ENCODE measurements at regions not wholly inside any gene's neighbourhood (a gene's known extent, or its start where the extent isn't known, plus 50 kb on each side); places are given as distances from the start of the nearest gene placed in this dataset.

DNA sequence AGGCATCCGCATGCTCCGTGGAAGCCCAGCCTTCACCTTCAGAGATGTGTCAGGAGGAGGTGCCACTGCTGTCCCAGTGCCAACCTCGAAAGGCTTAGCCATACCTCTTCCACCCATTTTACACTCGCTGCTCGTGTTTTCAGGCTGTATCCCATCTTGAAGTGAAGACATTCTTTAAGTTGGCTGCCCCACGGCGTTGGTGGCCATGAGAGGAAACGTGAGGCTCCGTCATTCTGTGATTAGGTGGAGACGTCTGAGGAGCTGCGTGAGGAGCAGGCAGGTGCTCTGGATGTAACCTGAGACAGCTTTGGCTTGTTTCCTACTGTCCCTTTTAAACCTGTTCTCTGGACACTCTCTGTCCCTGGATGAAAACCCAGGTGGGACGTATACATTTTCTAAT, 159.9 kb upstream of the RNF32 start:
- DNase-seq (ENCODE audit: low read depth in 2 of 2): no peak

DNA sequence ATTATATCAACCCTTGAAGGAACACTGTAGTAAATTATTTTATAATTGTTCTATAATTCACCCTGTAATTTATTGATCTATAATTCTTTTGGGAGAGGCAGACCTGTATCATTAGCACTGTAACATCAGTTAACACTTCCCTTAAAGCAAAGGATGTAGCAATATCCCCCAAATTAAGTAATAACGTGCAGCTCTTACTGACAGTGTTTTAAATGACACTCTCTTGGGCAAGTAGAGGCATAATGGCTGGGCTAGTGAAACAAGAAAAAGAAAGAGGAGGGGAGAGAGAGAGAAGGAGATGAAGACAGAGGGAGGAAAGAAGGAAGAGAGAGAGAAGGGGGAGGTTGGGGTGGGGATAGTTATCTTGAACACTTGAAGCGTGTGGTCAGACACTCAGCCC, 161.0 kb upstream of the RNF32 start:
- no peak for DNase-seq (ENCODE audit: low read depth in 2 of 2)

DNA sequence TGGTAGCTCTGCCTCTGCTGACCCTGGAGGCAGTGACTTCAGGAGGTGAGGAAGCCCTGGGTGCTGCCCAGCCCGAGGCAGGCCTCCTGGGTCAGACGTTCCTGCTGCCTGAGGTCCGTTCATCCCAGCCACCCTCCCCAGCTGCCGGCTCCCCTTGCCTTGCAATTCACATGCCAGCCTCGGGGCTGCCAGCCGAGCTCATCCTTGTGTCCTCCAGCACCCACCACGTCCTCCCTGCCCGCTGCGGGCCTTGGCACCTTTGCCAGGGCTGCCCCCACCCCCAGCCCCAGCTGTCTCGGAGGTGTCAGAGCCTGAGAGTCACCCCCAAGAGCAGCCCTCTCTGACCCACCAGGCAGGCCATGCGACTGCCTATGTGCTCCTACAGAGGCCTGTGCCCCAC, 162.1 kb upstream of the RNF32 start:
- no peak for DNase-seq (ENCODE audit: low read depth in 2 of 2)

DNA sequence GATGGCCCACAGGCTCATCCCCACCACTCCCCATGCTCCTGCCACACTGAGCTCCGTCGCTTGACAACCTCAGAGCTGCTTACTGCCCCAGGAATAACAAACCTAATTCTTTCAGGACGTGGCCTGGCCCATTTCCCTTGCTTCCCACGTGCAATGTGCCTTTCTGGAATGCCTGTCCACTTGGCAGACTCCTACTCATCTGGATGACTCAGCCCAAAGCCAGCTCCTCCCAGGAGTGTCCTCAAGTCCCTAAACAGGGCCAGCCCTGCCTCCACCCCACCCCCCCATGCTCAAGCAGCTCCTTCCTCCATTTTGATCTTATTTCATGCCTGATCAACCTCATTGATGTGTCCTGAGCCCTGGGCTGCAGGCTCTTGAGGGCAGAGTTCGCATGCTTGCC, 164.9 kb upstream of the RNF32 start:
- DNase-seq (ENCODE audit: low read depth in 2 of 2): no peak

DNA sequence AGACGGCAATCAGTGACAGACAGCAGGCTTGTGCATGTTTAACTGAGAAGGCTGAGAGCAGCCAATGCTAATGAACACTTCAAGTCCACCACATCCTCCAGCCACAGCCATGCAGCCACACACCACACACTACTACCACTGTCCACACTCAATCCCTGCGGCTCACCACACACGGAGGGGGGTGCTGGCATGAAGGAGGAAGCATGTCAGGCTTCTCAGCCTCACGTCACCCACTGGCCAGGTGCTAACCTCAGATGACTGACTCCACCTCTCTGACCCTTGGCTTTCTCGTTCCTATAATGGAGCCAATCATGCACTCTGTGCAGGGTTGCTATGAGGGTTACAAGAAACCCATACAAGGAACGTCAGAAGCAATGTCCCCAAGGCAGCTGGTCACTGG, 165.4 kb upstream of the RNF32 start:
- no peak for DNase-seq (ENCODE audit: low read depth in 2 of 2)

DNA sequence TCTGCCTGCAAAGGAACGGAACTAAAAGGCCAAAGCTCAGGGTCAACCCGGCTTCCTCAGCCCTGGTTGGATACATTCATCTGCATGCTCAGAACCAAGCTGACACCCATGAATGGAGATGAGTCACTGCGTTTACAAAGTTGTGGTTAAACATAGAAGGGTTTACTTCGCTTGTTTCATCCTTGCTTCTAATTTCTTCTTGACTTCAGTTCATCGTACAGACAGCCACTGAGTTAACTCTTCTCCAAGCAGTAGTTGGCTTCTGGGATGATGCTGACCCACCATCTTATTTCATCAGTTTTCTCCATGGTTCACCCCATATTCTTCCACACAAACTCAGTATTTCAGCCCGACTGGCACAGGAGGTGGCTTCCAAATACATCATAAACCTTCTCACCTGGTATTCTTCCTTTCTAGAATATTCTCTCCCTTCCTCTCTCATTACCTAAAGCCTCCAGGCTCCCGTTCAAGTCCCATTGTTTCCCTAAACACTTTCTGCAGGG, 166.3 kb upstream of the RNF32 start:
- no peak for DNase-seq (ENCODE audit: low read depth in 2 of 2)

DNA sequence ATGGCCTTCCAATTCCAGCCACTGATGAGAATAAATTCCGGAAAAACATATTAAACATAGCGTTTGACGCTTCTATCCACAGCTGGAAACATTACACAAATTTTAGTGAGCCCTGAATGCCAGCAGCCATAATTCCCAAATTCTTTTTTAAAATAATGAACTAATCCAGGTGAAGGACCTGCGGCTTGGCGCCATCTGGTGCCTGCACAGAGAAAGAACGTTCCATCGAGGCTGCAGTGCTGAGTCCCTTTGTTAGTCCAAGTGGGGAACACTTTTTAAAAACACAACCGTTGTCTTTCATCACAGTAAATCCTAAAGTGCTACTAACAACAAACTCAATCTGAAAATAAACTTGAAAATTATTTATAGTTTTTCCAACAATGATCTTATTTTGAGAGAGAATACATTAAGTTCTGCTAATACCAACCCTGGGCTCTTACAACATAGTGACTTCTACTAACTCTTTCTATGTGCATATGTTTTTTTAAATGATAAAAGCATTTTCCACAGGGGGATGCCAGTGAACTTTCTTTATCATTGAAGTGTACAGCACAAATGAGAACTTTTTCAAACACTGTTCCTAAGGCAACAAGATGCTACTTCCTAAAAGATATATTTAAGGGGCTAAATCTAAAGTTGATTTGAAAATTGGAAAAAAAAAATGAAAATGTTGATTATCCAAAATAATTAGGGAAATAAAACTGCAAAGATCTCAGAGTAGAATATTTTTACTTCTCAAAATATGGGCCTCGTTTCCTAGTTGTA, 166.9 kb upstream of the RNF32 start:
- DNase-seq (ENCODE audit: low read depth in 2 of 2): no peak

DNA sequence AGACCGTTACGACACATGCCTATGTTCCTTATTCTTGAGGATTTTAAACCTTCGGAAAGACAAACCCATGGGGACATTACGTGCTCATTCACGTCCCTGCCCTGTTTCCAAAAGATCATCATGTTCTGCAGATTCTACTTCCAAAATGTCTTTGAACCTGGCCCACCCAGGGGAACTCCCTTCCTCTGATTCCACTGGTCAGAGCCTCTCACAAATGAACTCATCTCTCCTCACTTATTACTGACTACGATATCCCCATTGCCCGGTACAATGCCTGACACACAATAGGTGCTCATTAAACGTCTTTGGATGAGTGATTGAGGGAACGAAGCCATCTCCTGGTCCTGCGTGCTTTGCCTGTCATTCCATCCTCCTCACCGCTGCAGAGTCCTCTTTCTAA, 168.3 kb upstream of the RNF32 start:
- no peak for DNase-seq (ENCODE audit: low read depth in 2 of 2)

DNA sequence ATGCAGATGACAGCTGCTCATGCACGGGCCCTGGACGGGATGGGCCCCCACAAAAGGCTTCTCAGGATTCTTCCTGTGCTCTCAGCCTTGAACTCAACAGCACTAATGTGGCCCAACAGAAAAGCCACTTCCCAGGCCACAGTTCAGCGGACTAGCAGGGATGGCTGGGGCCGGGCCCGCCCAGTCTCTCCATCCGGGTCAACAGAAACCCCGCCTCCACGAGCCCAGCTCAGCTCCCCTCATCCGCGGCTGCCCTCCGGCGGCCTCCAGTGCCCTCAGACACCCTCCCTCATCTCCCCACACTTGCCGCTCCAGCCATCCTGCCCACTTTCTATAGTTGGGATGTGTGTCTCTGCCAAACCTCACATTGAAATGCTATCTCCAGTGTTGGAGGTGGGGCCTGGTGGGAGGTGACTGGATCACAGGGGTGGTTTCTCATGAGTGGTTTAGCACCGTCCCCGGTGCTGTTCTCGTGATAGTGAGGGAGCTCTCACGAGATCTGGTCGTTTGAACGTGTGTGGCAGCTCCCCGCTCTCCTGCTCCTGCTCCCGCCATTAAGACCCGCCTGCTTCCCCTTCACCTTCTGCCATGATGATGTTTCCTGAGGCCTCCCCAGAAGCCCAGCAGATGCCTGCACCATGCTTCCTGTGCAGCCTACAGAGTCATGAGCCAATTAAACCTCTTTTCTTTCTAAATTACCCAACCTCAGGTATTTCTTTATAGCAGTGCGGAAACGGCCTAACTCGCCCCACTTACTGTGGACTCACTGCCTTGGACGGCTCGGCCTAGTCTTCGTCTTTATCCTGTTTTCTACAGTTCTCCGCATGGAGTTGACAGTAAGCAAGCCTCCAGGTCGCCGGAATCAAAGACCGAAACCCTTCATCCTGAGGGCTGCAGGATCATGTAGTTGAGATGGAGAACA, 169.9 kb upstream of the RNF32 start:
- DNase-seq (ENCODE audit: low read depth in 2 of 2): no peak

DNA sequence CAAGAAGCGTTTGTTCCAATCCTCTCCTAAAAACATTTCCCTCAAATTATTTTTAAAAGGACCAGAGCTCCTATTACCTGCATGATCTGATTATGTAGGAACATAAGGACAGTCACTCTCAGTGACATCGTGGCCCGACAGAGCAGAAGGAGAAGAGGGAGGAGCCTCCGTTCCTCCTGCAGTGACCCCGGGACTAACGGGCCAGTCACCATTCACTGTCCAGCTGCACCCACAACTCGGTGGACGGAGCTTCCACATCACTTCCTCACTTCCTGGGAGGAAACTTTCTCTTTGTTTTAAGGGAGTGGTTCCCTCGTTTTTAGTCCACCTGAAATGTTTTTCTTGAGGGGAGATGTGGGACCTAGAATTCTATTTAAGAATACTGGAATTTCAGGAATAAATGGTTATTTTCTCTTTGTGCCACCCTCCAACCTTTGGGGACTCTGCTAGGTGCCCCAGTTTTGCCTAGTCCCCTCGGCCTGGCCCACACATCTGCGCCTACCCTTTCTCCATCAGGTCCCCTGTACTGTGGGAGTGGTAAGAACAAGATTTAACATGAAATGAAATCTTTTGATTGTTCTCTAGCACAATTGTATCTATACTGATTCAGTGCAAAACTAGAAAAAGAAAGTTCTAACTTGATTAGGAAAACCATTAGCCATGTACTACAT, 173.5 kb upstream of the RNF32 start:
- no peak for DNase-seq (ENCODE audit: low read depth in 2 of 2)

DNA sequence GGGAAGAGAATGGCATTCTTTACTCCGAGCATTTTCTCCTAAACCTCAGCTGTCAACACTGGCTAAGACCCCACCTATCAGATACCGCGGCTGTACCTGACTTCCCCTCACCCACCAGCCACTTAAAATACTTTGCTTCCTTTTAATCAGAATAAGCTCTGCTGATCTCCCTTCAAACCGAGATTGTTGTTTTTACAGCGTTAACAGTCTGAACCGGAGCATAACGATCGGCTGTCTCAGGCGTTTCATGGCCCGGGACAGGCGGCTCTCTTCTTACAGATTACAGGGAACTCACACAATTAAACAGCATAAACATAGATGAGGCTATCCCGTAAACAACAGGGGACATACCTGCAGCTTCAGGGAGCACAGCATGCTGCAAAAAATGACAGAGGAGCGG, 174.3 kb upstream of the RNF32 start:
- no peak for DNase-seq (ENCODE audit: low read depth in 2 of 2)

DNA sequence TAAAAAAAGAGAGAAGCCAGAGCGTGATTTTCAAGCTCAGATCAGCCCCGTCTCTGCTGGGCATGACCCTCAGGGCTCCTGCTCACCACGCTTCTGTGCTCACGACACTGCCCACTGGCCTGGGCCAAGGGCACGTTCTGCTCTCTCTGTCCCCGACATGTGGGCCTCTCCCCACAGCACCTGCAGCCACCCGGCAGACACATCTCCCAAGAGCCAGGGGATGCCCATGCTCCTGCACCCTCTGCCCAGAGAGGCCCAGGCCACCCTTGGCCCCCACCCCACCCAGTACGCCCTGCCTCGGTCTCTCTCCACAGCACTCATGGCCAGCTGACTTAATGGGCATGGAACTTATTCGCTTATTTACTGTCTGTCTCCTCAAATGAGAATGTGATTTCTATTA, 175.4 kb upstream of the RNF32 start:
- DNase-seq (ENCODE audit: low read depth in 2 of 2): no peak

DNA sequence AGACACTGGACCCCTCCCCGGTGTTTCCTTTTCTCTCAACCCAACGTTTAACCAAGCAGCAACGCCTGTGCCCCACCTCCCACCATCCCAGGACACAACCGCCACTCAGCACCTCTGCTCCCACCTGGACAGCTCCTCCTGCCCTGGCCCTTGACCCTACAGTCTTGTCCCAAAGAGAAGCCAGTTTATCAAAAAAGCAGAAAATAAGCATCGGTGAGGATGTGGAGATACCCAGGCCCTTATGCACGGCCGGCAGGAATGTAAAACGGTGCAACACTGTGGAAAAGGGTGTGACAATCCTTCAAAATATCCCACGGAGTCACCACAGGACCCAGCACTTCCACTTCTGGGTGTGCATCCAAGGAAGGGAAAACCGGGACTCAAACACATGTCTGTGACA, 176.2 kb upstream of the RNF32 start:
- no peak for DNase-seq (ENCODE audit: low read depth in 2 of 2)

DNA sequence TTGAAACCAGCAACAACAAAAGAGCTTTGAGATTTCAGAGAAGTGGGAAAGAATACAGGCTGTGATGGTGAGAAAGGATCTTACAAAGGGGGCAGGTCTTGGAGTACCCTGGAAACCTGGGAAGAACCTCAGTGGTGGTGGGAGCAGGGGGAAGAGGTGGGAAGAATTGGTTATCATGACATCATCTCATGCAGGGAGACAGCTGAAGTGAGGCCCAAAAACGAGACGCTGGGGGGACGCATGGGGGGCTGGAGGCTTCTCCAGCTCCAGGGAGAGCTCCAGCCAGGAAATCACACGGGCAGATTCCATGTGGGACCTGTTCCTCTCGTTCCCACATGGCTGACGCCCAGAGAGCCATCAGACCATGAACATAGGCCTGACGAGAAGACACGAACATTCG, 177.3 kb upstream of the RNF32 start:
- no peak for DNase-seq (ENCODE audit: low read depth in 2 of 2)

DNA sequence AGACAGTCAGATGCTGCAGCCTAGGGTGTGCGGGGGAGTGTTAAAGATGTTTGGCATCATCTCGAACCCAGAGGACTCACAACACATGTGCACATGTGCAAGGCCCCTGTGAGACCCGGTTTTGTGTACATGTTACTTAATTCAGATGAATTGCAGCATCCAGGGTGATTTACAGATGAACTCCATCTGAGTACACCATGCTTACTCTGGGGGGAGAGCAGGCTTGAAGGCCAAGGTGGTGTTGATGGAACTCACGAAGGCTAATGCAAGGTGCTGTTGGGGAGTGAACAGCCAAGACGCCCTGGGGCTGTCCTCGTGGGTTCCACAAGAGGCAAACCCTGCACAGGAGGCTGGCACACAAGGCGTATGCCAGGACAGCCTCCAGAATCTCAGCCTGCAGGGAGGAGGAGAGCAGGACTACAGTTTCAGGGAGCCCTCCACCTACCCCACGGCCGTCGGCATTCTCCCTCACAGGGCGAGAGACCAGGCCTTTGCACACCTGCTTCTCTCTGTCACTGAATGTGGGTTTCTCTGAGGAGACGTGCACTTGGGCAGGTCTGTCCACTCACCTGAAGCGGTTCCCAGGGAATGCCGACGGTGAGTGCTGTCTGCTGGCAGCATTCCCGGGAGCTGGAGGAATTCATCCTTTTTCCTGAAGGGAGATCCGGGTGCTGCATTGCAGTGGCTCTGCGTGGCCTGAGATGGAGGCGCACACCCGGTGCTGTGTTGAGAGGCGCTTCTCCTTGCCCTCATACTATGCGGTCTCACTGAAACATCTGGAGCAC, 178.5 kb upstream of the RNF32 start:
- DNase-seq (ENCODE audit: low read depth in 2 of 2): no peak

DNA sequence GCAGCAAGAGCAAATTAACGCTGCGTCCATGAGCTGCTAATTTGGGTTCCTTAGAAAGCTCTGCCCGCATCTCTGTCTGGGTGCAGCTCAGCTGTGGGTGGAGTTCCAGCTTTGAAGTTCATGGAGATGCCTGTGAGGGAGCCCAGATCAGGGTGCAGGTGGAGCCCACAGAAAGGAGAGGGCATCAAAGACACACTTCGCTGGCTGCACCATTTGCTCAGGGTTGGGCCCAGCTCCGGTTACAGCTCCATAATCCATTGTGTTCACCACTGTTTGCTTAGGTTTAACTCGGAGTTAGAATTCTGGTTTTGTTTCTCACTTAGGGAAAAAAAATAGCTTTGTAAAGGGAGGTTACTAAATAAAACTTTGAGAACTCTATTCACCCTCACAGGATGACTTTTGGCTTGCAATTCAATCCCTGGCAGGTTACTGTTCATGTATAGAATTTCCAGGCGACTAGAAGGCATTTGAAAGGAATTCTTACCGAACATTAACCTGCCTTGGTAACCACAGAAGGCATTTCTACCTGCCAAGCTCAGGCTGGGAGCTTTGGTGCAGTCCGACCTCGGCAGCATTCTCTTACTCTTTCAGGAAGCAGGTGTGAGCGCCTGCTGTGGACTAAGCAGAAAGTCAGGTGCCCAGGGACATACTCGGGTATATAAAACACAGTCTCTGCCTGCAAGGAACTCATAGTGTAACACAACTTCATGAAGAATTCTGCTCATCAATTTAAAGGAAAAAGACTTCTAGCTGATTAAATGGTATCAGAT, 179.5 kb upstream of the RNF32 start:
- DNase-seq (ENCODE audit: low read depth in 2 of 2): no peak

DNA sequence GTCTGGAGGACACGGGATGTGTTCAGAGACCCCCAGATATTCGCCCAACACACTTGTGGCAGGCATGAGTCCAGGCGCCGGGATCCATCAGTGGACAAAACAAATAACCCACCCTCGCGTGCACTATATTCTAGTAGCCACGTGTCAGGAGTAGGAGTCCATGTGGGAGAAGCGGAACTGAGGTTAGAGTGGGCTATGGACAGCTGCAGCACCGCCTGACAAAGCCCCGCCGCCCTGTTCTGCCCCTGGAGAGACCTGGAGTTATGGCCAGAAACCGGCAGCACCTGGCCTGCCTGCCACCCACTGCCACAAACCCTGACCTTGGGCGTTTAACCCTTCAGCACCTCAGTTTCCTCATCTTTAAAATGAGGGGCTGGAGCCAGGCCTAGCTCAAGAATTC, 181.0 kb upstream of the RNF32 start:
- no peak for DNase-seq (ENCODE audit: low read depth in 2 of 2)

DNA sequence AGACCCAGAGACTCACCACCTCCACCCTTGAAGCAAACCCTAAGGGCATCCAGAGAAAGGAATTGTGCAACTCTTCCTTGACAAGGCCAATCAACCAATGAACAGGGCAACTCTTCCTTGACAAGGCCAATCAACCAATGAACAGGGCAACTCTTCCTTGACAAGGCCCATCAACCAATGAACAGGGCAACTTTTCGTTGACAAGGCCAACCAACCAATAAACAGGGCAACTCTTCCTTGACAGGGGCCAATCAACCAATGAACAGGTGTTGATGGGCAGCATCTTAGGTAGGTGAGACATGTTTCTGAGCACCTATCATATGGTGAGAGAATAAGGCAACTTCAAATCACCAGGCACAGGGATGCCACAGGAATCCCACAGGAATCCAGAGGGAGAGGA, 181.5 kb upstream of the RNF32 start:
- DNase-seq (ENCODE audit: low read depth in 2 of 2): no peak

DNA sequence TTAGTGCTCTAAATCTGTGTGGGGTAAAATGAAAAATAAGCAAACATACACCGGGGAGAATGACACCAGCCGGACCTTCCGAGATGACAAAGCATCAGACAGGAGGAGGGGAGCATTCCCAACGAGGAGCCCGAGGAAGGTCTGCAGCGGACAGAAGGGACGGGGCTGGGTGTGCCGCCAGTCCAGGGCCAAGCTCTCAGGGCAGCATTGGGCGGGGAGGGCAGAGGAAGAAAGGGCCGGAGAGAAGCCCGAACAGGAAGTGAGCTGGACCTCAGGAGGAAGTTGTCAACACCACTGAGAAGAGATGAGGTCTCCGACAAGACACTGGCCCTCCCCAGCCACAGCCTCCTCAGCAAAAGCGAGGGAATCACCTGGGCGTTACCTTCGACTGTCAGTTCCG, 182.6 kb upstream of the RNF32 start:
- no peak for DNase-seq (ENCODE audit: low read depth in 2 of 2)

DNA sequence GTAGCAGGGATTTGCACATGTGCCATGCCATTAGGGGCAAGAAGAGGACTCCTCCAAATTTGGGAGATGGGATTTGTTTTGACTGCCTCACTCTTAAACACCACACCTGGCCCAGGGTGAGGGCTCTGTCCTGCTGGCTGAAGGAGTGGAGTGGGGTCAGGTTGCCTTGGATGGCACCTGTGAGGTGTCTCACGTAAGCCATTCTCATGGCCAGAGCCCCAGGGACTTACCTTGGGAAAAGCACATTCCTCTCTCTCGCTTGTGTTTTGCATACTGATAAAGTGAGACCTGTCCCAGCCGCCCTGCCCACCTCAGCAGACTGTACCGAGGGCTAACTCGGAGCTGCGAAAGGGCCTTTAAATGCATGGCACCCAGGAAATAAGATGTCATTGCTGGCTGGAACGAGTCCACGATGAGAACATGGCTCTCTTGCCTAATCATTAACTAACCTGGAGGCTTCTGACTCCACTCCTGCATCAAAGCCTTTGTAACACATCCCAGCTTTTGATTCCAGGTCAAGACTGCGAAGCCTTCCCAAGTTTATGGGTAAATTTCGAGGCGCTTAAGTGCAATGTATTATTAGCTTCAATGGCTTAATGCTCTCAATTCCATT, 184.0 kb upstream of the RNF32 start:
- DNase-seq (ENCODE audit: low read depth in 2 of 2): no peak

Data from fibroblast of skin of left quadriceps (primary cell).